Stimulated activated naive CD8-positive, alpha-beta T cell treated with anti-CD3 and anti-CD28 coated beads, Interleukin-15, amount 100 ng/mL, for 72 hours (primary cell): ENCODE measurements at regions not wholly inside any gene's neighbourhood (a gene's known extent, or its start where the extent isn't known, plus 50 kb on each side); places are given as distances from the start of the nearest gene placed in this dataset.
A peak's percentile ranks its signal among the peaks of the same experiment; 100 is the strongest.

Experiments used
- ATAC-seq: fragments of 150-1000 bp; cut with Tn5 transposase; 2 replicates; pipeline ENCODE4 v1.10.0; 2021; ENCODE audit warnings: mild to moderate bottlenecking, moderate library complexity
- DNase-seq, 2 donors: peaks; one replicate each; pipeline ENCODE4 v3.0.0; 2021 to 2022
- H3K27ac Mint-ChIP-seq, 2 donors: one replicate each; pipeline ENCODE4 v1.8.0; 2022; ENCODE audit warnings: mild to moderate bottlenecking in 2 of 2, mixed read lengths in 2 of 2, moderate library complexity in 2 of 2
- H3K27me3 Mint-ChIP-seq: one replicate; pipeline ENCODE4 v1.8.0; 2022; ENCODE audit warnings: mixed read lengths
- H3K4me1 Mint-ChIP-seq: one replicate; pipeline ENCODE4 v1.8.0; 2022; ENCODE audit warnings: mild to moderate bottlenecking, mixed read lengths
- H3K4me3 Mint-ChIP-seq, 2 donors: one replicate each; pipeline ENCODE4 v1.8.0; 2022; ENCODE audit warnings: mild to moderate bottlenecking in 2 of 2, mixed read lengths in 2 of 2, moderate library complexity in 1 of 2
- H3K9me3 Mint-ChIP-seq, 2 donors: one replicate each; pipeline ENCODE4 v1.8.0; 2022; ENCODE audit warnings: mixed read lengths in 2 of 2

GRCh38 chr2:23294238-23294637 lies 90.7 kb upstream of the KLHL29 start:
- no peak overlapping the region for H3K4me3 Mint-ChIP-seq
- ATAC-seq = no peak

GRCh38 chr2:23296691-23297090 lies 88.3 kb upstream of the KLHL29 start:
- no peak for DNase-seq
- H3K27me3 Mint-ChIP-seq = peaks cover 35% of the 10 kb centered on the region
- H3K27ac Mint-ChIP-seq = no peak overlapping the region

More at GRCh38 chr2:23294238-23294637, 90.7 kb upstream of the KLHL29 start:
- H3K27ac Mint-ChIP-seq = no peak overlapping the region
- peaks cover 35% of the 10 kb centered on the region for H3K27me3 Mint-ChIP-seq
- no peaks in the 10 kb centered on the region for H3K4me1 Mint-ChIP-seq
- no peaks in the 10 kb centered on the region for H3K9me3 Mint-ChIP-seq
- DNase-seq = no peak

GRCh38 chr2:23297112-23297511 lies 87.9 kb upstream of the KLHL29 start:
- Mint-ChIP-seq H3K27me3 (peaks cover 35% of the 10 kb centered on the region), H3K27ac (no peak overlapping the region), H3K4me1 (no peaks in the 10 kb centered on the region), H3K9me3 (no peaks in the 10 kb centered on the region), H3K4me3 (no peak overlapping the region)
- DNase-seq = no peak
- ATAC-seq = no peak

More at GRCh38 chr2:23296691-23297090, 88.3 kb upstream of the KLHL29 start:
- ATAC-seq = no peak
- no peak overlapping the region for H3K4me3 Mint-ChIP-seq
- H3K4me1 Mint-ChIP-seq = no peaks in the 10 kb centered on the region
- no peaks in the 10 kb centered on the region for H3K9me3 Mint-ChIP-seq

DNA sequence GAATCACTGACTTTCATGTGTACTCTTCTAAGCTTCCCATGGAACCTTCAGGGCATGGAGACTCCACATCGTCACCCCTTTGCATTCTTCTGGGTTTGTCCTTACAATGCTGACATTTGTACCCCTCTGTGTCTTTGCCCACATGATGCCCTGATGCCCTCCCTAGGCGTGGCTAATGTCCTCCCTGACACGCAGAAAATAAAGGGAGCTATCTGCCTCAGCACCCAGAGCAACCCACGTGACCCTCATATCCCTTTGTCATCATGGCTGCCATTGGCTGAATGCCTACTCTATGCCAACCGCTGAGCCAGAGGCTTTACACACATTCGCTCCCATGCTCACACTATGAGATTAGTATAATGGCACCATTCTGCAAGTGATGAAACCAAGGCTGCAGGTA lies 86.4 kb upstream of the KLHL29 start:
- DNase-seq (no peak), ATAC-seq (no peak)
- H3K4me1 Mint-ChIP-seq = no peaks in the 10 kb centered on the region
- H3K27ac Mint-ChIP-seq = no peak overlapping the region
- peaks cover 34% of the 10 kb centered on the region for H3K27me3 Mint-ChIP-seq
- H3K9me3 Mint-ChIP-seq = no peaks in the 10 kb centered on the region
- H3K4me3 Mint-ChIP-seq = no peak overlapping the region

DNA sequence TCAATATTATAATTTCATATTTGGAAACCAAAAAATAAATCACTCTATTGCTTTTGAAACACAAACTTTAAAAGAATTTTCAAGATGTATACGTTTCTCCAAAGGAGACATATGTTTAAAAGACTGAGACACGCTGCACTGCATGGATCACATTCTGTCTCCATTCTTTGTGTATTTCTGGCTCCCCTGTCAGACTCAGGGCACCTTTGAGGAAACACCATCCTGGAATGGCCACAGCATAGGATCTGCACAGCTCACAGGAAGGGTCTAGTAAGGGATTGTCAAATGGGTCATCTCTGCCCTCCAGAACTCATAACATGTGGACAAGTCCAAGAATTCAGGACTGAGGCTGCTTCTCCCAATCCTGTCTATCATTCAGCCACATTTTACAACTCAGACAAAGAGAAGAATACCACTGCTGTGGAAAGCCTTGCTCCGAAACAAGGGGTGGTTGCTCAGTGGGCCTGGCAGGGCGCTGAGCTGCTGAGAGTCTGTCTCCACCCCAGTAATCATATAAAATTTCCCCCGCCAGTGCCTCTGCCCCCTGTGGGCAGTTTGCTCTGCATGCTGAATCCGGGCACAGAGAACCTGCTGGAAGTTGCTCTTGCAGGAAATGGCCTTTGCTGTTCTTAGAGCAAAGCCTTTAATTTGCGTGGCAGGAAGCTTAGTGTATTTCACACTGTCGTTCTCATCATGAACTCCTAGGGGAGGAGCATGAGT lies 85.3 kb upstream of the KLHL29 start:
- Mint-ChIP-seq H3K9me3 (no peaks in the 10 kb centered on the region), H3K4me3 (no peak overlapping the region), H3K27ac (no peak overlapping the region), H3K27me3 (peaks cover 23% of the 10 kb centered on the region), H3K4me1 (no peaks in the 10 kb centered on the region)
- ATAC-seq = no peak
- no peak for DNase-seq

- DNase-seq = no peak
- H3K27ac Mint-ChIP-seq = no peak overlapping the region
Observed at GRCh38 chr2:23301136-23301535, 83.8 kb upstream of the KLHL29 start.

GRCh38 chr2:23302591-23302990 lies 82.4 kb upstream of the KLHL29 start:
- no peak overlapping the region for H3K4me3 Mint-ChIP-seq
- peaks cover 28% of the 10 kb centered on the region for H3K27me3 Mint-ChIP-seq
- H3K4me1 Mint-ChIP-seq = no peaks in the 10 kb centered on the region
- no peak for ATAC-seq
- DNase-seq = no peak
- no peaks in the 10 kb centered on the region for H3K9me3 Mint-ChIP-seq
- H3K27ac Mint-ChIP-seq = no peak overlapping the region

More at GRCh38 chr2:23301136-23301535, 83.8 kb upstream of the KLHL29 start:
- no peak overlapping the region for H3K4me3 Mint-ChIP-seq
- H3K27me3 Mint-ChIP-seq = peaks cover 24% of the 10 kb centered on the region
- no peaks in the 10 kb centered on the region for H3K9me3 Mint-ChIP-seq
- no peaks in the 10 kb centered on the region for H3K4me1 Mint-ChIP-seq
- ATAC-seq = no peak

DNA sequence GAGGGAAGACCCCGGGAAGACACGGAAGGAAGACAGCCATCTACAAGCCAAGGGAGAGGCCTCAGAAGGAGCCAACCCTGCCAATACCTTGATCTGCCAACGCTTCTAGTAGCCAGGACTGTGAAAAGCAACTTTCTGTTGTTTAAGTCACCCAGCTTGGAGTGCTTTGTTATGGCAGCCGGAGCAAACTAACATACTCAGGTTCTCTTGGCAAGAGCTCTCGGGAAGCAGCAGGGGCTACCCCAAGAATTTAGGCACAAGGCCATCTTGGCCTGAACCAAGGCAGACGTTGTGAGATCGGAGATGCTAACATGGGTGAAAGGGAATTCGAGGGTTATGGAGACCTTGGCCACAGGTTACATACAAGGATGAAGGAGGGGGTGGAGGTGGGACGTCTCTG lies 78.6 kb upstream of the KLHL29 start:
- H3K9me3 Mint-ChIP-seq = no peaks in the 10 kb centered on the region
- H3K4me3 Mint-ChIP-seq = no peak overlapping the region
- H3K4me1 Mint-ChIP-seq = no peaks in the 10 kb centered on the region
- H3K27me3 Mint-ChIP-seq = peaks cover 36% of the 10 kb centered on the region
- ATAC-seq (no peak), DNase-seq (no peak)
- no peak overlapping the region for H3K27ac Mint-ChIP-seq

GRCh38 chr2:23311186-23311585 lies 73.8 kb upstream of the KLHL29 start:
- ATAC-seq (no peak), DNase-seq (no peak)
- H3K9me3 Mint-ChIP-seq = no peaks in the 10 kb centered on the region
- H3K27me3 Mint-ChIP-seq = peaks cover 25% of the 10 kb centered on the region
- no peak overlapping the region for H3K4me3 Mint-ChIP-seq
- no peaks in the 10 kb centered on the region for H3K4me1 Mint-ChIP-seq
- H3K27ac Mint-ChIP-seq = no peak overlapping the region

GRCh38 chr2:23312996-23313606 lies 71.9 kb upstream of the KLHL29 start:
- DNase-seq (peak; percentile 40 to 42), ATAC-seq (peak; percentile 73)
- Mint-ChIP-seq H3K27ac (no peak overlapping the region), H3K4me3 (no peak overlapping the region), H3K9me3 (no peaks in the 10 kb centered on the region), H3K4me1 (no peaks in the 10 kb centered on the region), H3K27me3 (peaks cover 20% of the 10 kb centered on the region)

DNA sequence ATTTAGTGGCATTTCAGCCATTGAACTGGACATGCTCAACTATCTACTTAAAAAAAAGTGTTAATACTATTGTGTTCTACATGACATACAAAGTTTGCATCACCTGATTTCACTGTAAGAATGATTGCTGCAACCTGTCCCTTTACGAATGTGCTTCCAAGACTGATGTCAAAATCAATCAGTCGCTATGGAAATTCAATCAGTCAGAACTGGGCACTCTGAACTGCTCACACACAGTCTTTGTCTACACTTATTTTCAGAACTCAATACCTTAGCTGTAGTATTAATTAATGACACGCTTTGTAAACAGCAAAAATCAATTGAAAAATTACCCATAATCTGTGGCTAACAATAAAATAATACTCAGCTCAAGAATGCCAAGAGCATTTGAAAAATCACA lies 70.3 kb upstream of the KLHL29 start:
- Mint-ChIP-seq H3K27ac (no peak overlapping the region), H3K4me1 (no peaks in the 10 kb centered on the region), H3K27me3 (peaks cover 19% of the 10 kb centered on the region), H3K9me3 (no peaks in the 10 kb centered on the region), H3K4me3 (no peak overlapping the region)
- DNase-seq (no peak), ATAC-seq (no peak)

- no peaks in the 10 kb centered on the region for H3K4me1 Mint-ChIP-seq
- H3K27ac Mint-ChIP-seq = no peak overlapping the region
- H3K27me3 Mint-ChIP-seq = peaks cover 40% of the 10 kb centered on the region
- no peaks in the 10 kb centered on the region for H3K9me3 Mint-ChIP-seq
- DNase-seq (no peak), ATAC-seq (no peak)
- no peak overlapping the region for H3K4me3 Mint-ChIP-seq
Observed at GRCh38 chr2:23320058-23320457, 64.9 kb upstream of the KLHL29 start.

DNA sequence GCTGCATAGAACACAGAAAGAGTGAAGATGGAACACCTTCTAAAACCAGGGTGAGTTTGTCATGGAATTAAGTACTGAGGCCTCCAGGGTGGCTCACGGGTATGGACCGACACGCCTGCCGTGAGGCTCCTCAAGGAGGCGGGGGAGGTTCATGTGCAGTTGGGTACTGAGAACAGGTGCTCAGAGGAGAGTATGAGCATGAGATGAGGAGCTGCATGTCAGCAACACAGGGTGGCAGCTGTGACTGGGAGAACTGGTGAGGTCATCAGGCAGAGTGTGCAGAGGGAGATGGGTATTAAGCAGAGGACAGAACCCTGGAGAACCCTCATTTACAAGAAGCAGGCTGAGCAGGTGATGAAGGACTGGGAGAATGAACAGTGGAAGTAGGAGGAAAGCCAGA lies 63.2 kb upstream of the KLHL29 start:
- peak; percentile 35 for ATAC-seq
- peak overlapping the region in 1 of 2 donors; percentile 7 for H3K27ac Mint-ChIP-seq
- no peaks in the 10 kb centered on the region for H3K4me1 Mint-ChIP-seq
- H3K4me3 Mint-ChIP-seq = no peak overlapping the region
- peaks cover 44% of the 10 kb centered on the region for H3K27me3 Mint-ChIP-seq
- H3K9me3 Mint-ChIP-seq = no peaks in the 10 kb centered on the region
- DNase-seq = no peak

DNA sequence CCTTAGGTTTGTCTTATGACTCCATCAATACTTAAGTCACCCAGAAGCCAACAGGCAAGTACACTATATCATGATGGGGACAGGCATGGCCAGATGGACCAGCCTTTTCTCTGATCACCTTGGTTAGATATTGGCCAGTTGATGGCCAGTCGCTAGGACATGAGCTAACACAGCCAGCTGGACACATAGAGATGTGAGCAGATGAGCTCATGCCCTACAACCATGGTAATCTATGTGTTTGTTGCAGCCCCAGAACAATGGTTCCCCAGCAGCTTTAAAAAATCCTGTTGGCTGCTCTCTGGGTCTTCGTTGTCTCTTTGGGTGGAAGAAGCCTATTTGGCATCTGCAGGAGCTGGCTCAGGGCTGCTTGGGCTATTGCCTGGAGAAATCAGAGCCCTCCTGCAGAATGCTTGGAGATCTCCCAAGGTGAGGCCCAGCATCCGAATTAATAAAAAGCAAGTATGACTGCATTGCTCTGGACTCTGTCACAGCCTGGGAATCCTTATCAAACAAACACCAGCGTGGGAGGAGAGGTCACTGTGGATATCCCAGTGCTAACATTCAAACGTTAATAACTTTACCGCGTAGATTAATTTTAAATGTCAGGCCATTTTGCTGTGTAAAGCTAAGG lies 62.3 kb upstream of the KLHL29 start:
- DNase-seq (no peak), ATAC-seq (no peak)
- H3K9me3 Mint-ChIP-seq = no peaks in the 10 kb centered on the region
- no peak overlapping the region for H3K4me3 Mint-ChIP-seq
- H3K27me3 Mint-ChIP-seq = peaks cover 44% of the 10 kb centered on the region
- H3K27ac Mint-ChIP-seq = no peak overlapping the region
- H3K4me1 Mint-ChIP-seq = no peaks in the 10 kb centered on the region

- Mint-ChIP-seq H3K27ac (no peak overlapping the region), H3K4me1 (no peaks in the 10 kb centered on the region), H3K9me3 (no peaks in the 10 kb centered on the region), H3K4me3 (no peak overlapping the region), H3K27me3 (peaks cover 44% of the 10 kb centered on the region)
- no peak for ATAC-seq
- no peak for DNase-seq
Observed at GRCh38 chr2:23323198-23323916, 61.6 kb upstream of the KLHL29 start.
